Urinary bladder (tissue), 3 donors: ENCODE measurements at regions not wholly inside any gene's neighbourhood (a gene's known extent, or its start where the extent isn't known, plus 50 kb on each side); places are given as distances from the start of the nearest gene placed in this dataset.

ENCODE experiments used
- DNase-seq: peaks from one replicate; pipeline ENCODE4 v3.0.0-alpha.2; 2015; ENCODE audit errors: extremely low spot score
- H3K27ac ChIP-seq: one replicate; pipeline ENCODE4 v1.5.1; 2013; ENCODE audit warnings: low read depth, mild to moderate bottlenecking, moderate library complexity
- H3K36me3 ChIP-seq: one replicate; pipeline ENCODE4 v1.6.1; 2013; ENCODE audit warnings: mild to moderate bottlenecking, moderate library complexity; ENCODE audit not compliant: insufficient read depth
- H3K4me1 ChIP-seq: one replicate; pipeline ENCODE4 v1.6.1; 2013; ENCODE audit warnings: mild to moderate bottlenecking, moderate library complexity; ENCODE audit not compliant: insufficient read depth
- H3K4me3 ChIP-seq: one replicate; pipeline ENCODE4 v1.5.1; 2013; ENCODE audit warnings: low read depth, low read length
- WGBS: extraction: QIAGEN DNeasy Blood & Tissue Kit; methylation state at CpG from one replicate; pipeline ENCODE4 v1.1.7; 2013; 5-methylcytosine and 5-hydroxymethylcytosine counted together
- donor health status: healthy with polysubstance abuse.
- donor health status: healthy.

DNA sequence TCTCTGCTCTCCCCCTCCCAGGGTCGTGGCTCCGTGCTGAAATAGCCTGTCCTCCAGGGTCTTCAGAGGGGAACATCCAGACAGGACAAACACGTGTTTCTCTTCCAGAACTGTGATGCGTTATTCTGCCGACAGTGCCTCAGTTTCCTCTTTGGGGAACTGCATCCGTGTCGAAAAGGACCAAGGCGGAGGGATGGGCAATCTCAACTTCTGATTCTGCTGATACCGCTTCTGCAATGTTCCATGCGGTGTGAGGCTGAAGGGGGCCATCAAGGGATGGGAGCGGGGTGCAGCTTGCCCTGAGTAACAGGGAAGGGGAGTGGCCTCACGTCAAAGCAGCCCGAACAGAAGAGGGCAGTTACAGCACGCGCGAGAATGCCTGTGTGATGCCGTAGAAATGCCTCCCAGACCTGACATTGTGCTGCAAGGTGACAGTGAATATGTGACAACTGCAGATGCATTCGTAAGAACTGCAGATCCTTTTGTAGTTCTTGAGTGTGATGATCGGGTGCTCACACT, 275.7 kb downstream of the SHQ1 start:
- no peaks in the 10 kb centered on the region for H3K4me1 ChIP-seq
- H3K4me3 ChIP-seq, result no peak overlapping the region
- 82% methylated on average over 19 of the region's 19 CpGs for WGBS
- no peak for DNase-seq
- H3K27ac ChIP-seq, result no peak overlapping the region
- H3K36me3 ChIP-seq, result no peaks in the 10 kb centered on the region

DNA sequence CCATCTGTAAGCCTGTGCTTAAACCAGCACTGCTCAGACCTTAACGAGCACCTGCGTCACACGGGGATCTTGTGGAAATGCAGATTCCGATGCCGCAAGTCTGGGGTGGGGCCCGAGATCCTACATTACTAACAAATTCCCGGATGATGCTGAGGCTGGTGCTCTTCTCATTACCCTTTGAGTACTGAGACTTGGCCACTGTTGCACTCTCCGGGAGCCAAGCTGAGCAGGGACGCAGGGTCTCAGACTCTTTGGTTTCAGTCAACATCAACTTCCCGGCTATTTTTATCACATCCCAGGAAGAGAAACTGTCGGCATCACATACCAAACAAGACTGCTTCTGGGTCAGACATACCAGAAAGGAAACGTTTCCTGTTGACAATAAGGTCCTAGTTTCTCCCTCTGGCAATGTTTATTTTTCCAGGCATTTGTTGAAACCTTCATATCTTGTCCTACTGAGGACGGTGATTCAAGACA, 276.6 kb downstream of the SHQ1 start:
- no peak overlapping the region for H3K4me3 ChIP-seq
- no peak overlapping the region for H3K27ac ChIP-seq
- no peaks in the 10 kb centered on the region for H3K4me1 ChIP-seq
- no peak for DNase-seq
- 68% methylated on average over 13 of the region's 13 CpGs for WGBS
- H3K36me3 ChIP-seq, result no peaks in the 10 kb centered on the region

DNA sequence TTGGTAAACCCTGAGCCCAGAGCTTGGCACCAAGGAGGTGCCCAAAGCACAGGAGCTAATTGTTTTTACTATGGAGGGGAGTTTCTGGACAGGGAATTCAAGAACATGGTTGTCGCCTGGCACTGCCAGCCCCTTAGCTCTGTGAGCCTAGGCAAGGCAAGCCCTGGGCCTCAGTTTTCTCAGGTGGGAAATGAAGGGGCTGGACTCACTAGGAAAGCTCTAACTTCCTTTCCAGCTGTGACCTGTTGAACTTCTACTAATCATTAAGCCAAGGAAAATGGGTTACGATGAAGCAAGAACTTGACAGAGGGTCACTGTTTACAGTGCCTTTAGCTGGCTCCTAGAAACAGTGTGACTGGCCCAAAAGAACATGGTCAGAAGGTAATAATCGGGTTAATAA, 277.2 kb downstream of the SHQ1 start:
- Histone ChIP-seq H3K4me3 (no peak overlapping the region), H3K4me1 (no peaks in the 10 kb centered on the region), H3K27ac (no peak overlapping the region), H3K36me3 (no peaks in the 10 kb centered on the region)
- 95% methylated on average over 3 of the region's 3 CpGs for WGBS
- DNase-seq, result no peak

DNA sequence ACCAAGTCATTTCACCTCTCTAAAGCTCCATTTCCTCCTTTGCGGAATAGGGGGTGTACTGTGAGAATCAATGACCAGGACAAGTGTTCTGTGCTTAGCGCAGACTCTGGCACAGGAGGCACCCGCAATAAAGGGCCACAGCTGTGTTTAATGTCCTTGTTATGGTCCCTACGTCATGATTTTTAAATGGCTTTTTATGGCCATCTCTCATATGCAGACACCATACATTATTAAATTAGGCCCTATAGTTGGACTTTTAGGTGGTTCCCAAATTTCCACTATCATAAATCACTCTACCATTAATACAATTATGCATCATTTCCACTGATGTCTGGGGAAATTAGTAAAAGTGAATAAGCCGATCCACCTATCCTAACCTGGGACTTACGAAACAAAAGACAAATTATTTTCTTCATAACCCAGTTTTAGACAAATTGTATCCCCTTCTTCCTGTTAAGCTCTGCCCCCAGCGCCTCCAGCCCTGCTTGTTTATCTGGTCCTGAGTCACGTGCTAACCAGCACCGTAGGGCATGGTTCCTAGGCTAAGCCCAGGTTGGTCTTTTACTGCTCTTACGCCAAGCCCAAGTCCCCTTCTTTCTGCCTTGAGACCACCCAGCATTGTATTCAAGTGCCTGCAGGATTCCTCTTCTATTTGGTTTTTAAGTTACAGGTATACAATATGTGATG, 278.3 kb downstream of the SHQ1 start:
- H3K4me1 ChIP-seq, result no peaks in the 10 kb centered on the region
- no peak for DNase-seq
- no peaks in the 10 kb centered on the region for H3K36me3 ChIP-seq
- no peak overlapping the region for H3K27ac ChIP-seq
- no peak overlapping the region for H3K4me3 ChIP-seq
- WGBS, result 91% methylated on average over 10 of the region's 10 CpGs

DNA sequence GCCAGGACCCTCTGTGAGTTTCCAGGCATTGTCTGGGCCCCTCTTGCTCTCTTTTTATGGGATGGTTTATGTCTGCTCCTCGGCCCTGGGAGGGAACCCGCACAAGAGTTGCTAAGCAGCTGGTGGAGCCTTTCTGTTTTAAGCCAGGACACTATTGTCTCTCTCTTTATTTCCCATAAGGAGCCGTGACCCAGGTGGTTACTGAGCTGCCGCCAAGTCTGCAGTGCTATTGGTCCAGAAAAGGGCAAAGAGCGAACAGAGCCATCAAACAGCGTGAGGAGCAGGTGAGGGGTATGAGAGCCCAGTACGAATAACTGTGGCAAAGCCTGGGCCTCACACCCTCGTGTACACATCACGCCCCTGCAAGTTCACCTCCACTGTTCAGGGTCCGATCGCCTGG, 280.2 kb downstream of the SHQ1 start:
- 82% methylated on average over 11 of the region's 11 CpGs for WGBS
- Histone ChIP-seq H3K27ac (no peak overlapping the region), H3K4me1 (no peaks in the 10 kb centered on the region), H3K4me3 (no peak overlapping the region), H3K36me3 (no peaks in the 10 kb centered on the region)
- no peak for DNase-seq

DNA sequence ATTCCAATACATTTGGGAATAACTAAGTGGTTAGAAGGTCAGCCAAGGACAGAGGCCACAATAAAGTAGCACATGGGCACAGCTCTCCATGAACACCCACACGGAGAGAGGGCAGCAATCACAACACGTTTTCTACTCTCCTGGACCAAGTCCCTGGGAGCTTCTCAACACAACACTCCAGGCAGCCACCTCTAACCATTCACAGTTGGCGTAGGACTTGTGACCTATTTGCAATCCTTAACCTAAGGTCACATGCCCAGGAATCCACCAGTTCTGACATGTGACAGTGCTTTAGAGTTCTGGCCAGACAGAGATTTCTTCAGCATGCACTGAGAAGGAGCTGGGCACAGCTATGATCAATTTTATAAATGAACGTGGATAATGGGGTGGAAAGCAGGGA, 280.8 kb downstream of the SHQ1 start:
- Histone ChIP-seq H3K27ac (no peak overlapping the region), H3K4me1 (no peaks in the 10 kb centered on the region), H3K36me3 (no peaks in the 10 kb centered on the region), H3K4me3 (no peak overlapping the region)
- no peak for DNase-seq
- 86% methylated on average over 4 of the region's 4 CpGs for WGBS

DNA sequence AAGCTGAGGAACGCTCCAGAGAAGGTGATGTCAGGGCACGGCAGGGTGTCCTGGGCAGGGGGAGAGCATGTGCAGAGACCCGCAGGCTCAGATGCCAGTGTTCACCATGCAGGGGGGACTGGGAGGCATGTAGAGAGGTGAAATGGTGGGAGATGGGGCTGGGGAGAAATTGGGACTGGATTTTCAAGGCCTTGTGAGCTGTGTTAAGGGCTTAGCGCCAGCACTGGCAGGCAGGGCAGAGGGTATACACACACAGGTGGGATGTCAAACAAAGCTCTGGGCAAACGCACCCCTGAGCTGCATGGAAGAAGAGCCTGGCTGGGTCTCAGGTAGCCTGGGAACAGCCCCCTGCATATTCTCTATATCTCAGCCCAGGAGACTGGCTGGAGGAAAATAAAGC, 282.7 kb downstream of the SHQ1 start:
- Histone ChIP-seq H3K4me1 (no peaks in the 10 kb centered on the region), H3K27ac (no peak overlapping the region), H3K4me3 (no peak overlapping the region), H3K36me3 (no peaks in the 10 kb centered on the region)
- DNase-seq, result no peak
- WGBS, result 94% methylated on average over 5 of the region's 5 CpGs

DNA sequence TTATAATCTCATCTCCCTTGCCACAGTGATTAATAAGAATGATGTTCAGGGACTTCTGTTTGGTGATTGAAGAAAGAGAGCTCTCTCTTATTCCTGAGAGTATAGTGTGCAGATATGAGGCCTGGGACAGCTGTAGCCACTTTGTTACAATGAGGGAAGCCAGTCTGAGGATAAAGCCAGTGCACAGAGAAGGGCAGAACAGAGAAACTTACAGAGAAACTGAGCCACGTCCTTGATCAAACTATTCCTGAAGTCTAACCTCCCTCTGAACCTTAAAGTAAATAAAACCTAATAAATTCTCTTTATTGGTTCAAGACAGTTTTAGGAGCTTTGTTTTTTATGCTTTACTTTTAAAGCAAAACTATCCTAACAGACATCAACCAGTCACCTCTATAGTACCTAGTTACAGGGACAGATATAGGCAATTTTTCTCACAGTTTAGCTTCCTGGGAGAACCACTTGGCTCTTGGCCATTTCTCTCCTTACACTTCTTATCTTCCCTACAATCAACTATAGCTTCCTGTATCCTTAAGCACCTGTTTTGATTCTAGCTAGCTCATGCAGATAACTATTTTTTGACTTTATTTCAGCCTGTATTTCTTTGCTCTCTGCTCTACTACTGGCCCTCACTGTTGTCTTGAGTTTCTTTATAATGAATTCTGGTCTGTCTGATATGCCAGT, 284.4 kb downstream of the SHQ1 start:
- WGBS, result 81% methylated on average over 1 of the region's 1 CpG
- Histone ChIP-seq H3K36me3 (no peaks in the 10 kb centered on the region), H3K4me1 (no peaks in the 10 kb centered on the region), H3K4me3 (no peak overlapping the region), H3K27ac (no peak overlapping the region)
- DNase-seq, result no peak

DNA sequence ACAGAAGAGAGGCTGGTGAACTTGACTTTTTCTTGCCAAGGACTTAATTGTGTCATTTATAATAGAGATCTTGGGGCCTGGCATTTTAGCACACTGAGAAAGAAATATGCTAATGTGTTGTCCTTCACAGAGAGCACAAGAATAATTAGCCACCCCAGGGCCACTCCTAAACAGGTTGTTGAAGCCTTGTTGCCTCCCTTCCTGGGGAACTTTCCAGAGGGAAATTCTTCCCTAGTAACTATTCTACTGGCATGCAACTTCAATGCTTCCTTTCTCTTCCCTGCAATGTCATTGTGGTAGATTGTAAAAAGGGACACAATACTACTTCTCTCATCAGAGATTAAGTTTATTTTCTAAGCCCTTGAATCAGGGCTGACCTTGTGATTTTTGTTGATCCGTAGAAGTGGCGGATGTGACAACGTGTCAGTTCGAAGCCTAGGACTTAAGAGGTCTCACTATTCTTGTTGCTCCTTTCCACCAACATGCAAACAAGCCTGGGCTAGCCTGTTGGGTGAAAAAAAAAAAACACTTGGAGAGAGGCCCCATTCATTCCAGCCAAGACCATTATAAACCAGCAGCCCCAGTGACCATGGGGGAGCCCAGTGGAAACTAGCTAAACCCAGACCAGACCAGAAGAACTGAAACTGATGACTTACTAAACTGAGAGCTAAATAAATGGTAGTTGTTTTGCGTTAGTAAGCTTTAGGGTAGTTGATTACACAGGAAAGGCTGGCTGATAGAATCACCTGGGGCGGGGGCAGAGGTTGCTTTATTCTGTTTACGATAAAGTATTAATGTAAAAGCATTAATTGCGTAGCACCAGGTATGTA, 287.2 kb downstream of the SHQ1 start:
- 91% methylated on average over 8 of the region's 8 CpGs for WGBS
- no peaks in the 10 kb centered on the region for H3K4me1 ChIP-seq
- H3K36me3 ChIP-seq, result no peaks in the 10 kb centered on the region
- no peak overlapping the region for H3K27ac ChIP-seq
- DNase-seq, result no peak
- no peak overlapping the region for H3K4me3 ChIP-seq

DNA sequence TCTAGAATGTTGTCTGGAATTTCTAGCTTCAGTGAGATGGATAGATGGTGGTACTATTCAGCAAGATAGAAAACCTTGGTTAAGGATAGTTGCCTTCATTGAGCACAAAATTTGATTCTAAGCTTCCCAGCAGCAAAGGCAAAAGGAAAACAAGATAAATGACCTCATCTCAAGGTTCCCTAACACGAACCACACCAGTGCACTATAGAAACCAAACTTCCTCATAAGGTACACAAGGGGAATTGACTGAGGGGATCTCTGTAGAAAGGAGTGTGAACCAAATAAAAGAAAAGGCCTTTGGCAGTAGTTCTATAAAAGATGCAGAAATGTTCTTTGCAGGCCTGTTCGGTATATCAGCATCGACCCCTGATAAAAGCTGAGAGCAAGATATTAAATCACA, 288.9 kb downstream of the SHQ1 start:
- H3K4me1 ChIP-seq, result no peaks in the 10 kb centered on the region
- DNase-seq, result no peak
- no peak overlapping the region for H3K27ac ChIP-seq
- 76% methylated on average over 3 of the region's 3 CpGs for WGBS
- H3K36me3 ChIP-seq, result no peaks in the 10 kb centered on the region
- no peak overlapping the region for H3K4me3 ChIP-seq

DNA sequence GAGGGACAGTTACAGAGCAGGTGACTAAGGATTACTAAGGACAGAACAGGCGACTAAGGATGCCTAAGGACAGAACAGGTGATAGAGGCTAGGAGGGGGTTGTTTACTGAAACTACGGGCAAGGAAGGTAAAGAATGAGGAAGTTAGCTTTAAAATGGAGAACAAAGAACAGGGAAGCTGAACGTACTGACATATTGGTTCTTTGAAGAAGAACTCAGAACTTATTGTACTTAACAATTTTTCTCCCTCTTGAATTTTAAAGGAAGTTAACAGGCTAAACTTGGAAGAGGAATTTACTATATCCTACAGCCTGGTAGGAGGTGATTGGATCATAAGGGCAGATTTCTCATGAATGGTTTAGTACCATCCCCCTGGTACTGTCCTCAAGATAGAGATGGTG, 290.2 kb downstream of the SHQ1 start:
- Histone ChIP-seq H3K36me3 (no peaks in the 10 kb centered on the region), H3K4me1 (no peaks in the 10 kb centered on the region)
- 91% methylated on average over 3 of the region's 3 CpGs for WGBS

DNA sequence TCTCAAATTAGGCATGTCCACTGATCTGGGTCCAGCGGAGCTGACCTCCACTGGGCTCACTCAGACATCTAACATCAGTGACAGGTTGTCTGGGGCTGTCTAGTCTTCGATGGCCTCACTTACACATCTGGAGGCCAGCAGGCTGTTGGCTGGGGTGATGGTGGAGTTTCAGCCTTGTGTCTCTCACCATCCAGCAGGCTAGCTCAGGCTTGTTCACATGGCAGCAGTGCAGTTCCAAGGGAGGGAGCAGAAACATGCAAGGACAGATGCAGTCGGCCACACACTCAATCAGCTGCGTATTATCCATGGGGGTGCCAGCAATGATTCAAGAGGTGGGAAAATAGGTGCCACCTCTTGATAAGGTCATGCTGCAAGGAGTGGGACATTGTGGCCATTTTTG, 292.5 kb downstream of the SHQ1 start:
- no peak overlapping the region for H3K27ac ChIP-seq
- WGBS, result 92% methylated on average over 4 of the region's 4 CpGs

More for the DNA sequence above, 290.2 kb downstream of the SHQ1 start:
- Histone ChIP-seq H3K4me3 (no peak overlapping the region), H3K27ac (no peak overlapping the region)
- no peak for DNase-seq

DNA sequence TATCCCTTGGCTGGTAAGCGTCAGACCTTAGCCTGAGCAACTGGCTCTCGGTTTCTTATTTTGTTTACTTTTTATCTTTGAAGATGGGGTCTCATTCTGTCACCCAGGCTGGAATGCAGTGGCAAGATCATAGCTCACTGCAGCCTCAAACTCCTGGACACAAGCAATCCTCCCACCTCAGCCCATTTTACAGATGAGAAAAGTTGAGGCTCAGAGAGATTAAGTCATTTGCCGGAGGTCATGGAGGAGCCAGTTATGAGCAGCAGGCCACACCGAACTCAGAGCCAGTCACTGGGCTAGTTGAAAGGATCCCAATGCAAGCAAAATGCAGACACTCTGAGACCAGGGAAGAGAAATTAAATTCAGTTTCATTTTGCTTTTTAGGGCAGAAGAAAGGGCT, 293.6 kb downstream of the SHQ1 start:
- no peak overlapping the region for H3K4me3 ChIP-seq
- H3K36me3 ChIP-seq, result no peaks in the 10 kb centered on the region
- WGBS, result 83% methylated on average over 4 of the region's 4 CpGs
- no peaks in the 10 kb centered on the region for H3K4me1 ChIP-seq
- no peak for DNase-seq
- no peak overlapping the region for H3K27ac ChIP-seq

More for the DNA sequence above, 292.5 kb downstream of the SHQ1 start:
- H3K4me1 ChIP-seq, result no peaks in the 10 kb centered on the region
- H3K4me3 ChIP-seq, result no peak overlapping the region
- no peak for DNase-seq
- H3K36me3 ChIP-seq, result no peaks in the 10 kb centered on the region
